NCI-H1436 (cell line): ENCODE measurements at regions not wholly inside any gene's neighbourhood (a gene's known extent, or its start where the extent isn't known, plus 50 kb on each side); places are given as distances from the start of the nearest gene placed in this dataset.

Experiments
- DNase-seq: peaks from one replicate; lab custom pipeline; 2025; lab: John Stamatoyannopoulos, UW

GRCh38 chr12:90077756-90078155 is 369.1 kb upstream of the ATP2B1 start:
- no peak for DNase-seq

GRCh38 chr12:90076851-90077319 is 368.2 kb upstream of the ATP2B1 start:
- no peak for DNase-seq

- no peak for DNase-seq
Measured at GRCh38 chr12:90075685-90076084, 367.0 kb upstream of the ATP2B1 start.

DNA sequence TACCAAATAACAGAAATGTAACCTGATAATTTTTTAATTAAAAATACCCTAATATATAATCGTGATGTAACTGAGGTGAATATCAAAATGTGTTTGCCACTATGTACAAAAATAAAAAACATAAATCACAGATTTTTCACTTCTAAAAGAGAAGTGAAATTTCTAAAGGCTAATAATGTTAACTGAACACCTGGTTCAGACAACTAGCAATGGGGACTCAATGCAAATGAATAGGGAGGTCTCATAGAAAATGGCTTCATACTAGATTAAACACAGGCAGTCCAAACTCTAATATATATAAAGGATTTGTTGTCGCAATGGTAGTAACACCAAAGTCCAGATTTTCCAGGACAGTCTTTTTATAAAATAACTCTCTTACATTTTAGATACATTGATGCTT is 365.4 kb upstream of the ATP2B1 start:
- no peak for DNase-seq

- no peak for DNase-seq
Measured at GRCh38 chr12:90071996-90072395, 363.4 kb upstream of the ATP2B1 start.

DNA sequence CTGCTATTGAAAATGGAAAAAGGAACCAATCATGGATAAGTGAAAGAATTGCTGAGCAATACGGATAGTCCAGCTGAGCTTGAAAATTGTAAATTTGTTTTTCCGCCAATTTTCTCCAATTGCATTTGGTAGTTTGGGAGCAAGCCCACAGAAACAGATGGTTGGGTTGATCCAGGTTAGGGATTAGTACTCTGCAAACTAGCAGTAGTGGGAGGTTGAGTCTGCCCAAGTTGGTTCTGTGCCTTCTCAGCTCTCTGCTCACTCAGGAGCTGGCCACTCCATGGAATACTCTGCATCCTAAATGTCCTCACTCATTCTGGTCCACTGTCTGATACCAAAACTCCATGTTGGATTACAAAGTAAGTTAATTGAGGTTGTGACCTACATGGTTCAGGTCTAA is 361.1 kb upstream of the ATP2B1 start:
- DNase-seq: no peak

DNA sequence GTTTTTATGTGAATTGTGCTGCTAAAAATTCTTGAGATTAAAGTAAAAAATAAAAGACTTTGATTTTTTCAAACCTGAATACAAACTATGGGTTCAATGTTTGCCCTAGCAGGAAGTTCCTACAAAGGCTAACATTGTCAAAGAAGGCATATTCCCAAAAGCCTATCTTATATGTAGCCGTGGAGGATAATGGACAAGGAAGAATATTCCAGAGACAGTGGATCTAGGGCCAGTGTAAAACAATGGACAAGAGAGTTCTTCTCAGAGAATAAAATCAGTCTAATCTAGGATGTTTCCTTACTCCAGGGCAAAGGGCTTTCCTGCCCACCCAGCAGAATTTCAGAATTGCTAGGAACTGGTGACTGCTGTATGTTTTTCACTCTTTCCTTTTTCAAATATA is 359.2 kb upstream of the ATP2B1 start:
- no peak for DNase-seq

DNA sequence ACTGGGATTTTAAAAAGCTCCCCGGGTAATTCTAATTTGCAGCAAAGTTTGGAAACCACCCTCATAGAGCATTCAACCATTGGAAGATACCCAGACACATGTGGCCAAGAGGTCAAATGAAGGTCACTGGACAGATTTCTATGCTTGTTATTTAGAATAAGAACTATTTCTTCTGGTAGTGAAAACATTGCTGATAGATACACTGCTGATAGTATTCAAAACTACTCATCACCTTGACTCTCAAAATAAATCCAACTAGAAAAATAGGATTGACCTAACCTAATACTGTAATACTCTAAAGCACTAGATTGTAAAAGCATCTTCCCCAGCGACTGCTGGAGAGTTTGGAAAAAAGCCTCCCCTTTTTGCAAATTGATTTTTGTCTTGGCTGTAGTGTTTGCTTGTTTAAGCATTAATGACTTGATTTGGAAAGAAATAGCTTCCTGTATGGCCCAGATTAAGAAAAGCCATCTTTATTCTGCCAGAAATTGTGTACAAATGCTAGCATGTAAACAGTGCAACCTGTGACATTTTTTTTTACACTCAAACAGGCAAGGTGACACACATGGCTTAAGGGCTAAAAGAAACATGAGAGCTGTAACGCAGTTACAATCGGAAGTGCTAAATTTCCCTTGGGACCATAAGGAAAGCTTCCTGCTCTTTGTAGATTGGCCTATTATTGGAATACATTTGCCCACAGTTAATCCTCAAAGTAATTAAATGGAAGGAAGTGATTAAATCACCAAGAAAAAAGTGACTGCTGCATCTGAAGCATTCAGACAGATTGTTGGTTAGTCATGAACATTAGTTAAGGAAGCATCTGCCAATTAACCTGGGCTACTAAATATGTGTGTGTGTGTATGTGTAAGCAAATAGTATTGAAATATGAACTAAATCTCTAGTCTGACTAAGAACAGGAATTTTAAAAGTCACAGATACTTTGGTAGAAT is 356.5 kb upstream of the ATP2B1 start:
- DNase-seq: peak; percentile 84

DNA sequence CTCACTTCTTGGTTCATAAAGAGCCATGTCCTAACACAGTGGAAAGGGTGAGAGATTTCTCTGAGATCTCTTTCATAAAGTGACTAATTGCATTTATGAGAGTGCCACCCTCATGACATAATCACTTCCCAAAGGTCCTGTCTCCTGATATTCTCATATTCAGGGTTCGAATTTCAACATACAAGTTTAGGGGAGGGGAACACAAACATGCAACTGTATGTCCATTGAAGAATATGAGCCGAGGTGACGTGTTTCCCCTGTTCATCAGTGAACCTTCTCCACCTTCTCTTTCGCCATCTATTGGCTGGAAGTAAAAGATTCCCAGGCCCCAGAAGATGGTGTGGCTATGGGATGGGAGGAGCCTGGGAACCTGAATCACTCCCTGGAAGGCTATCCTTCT is 354.2 kb upstream of the ATP2B1 start:
- no peak for DNase-seq

DNA sequence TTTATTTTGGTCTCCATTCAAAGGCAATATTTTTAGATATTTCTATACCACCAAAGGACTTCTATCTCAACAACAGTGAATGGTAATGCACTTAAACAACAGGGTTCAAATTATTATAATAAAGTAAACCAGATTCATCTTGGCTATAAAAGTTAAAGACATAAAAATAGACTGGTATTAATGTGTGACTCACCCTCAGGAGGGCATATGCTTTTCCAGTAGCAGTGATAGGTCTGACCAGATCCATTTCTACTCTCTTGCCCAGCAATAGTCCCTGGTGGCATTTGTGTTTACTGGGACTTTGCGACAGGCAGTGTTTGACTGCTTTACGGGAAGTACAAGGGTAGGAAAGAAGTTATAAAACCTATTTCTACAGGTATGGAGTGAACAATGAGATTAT is 353.2 kb upstream of the ATP2B1 start:
- no peak for DNase-seq

DNA sequence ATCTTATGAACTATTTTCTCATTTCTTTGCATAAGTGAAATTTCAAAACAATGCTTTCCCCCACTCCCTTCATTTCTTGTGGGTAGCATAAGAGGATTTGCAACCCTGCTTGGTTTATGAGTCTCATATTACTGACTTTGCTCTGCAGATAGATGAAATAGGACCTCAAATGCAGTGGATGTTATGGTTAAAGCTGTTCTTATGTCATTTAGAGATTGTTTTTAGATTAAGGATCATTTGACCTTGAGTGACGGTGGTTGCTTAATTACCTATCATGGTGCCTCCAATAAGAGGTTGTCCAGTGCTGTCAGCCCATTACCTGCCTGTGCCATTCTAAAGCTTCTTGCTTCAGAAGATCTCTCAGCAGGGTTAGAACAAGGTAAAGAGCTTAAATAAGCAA is 351.4 kb upstream of the ATP2B1 start:
- DNase-seq: no peak

GRCh38 chr12:90058704-90059103 is 350.1 kb upstream of the ATP2B1 start:
- no peak for DNase-seq

- DNase-seq: no peak
Measured at GRCh38 chr12:90055071-90055470, 346.4 kb upstream of the ATP2B1 start.

DNA sequence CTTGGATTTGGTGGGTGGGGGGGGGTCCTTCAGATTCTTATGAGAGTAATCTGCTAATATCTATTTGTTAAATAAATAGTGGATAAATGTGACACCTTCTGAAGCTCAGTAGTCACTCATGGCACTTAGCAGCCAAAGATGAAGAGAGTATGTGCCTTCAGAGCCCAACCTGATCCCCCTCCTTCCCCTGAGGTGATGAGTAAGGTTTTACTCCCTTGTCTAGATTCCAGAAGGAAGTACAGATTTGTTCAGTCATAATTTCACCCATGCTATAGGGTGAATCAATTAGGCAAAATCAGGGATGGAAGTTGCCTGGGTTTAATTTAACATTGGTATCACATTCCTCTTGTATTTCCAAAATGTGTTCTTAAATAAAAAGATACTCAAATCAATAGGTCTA is 340.3 kb upstream of the ATP2B1 start:
- DNase-seq: no peak

- DNase-seq: no peak
Measured at GRCh38 chr12:90045559-90045958, 336.9 kb upstream of the ATP2B1 start.

DNA sequence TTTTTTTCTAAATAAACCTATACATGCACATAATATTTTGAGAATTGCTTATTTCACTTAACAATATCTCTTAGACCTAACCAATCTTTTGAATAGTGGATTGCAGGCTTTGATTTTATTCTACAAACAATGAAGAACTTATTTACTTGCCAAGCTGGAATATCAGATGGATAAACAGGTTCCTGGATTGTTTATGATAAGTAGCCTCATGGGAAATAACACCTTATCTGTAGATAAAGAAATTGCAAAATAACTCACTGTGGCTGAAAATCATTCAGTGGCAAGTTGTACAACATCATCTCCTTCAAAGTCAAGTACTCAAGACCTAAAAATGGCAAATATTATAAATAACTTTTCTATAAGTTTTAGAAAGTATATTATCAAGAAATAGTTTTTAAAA is 335.4 kb upstream of the ATP2B1 start:
- DNase-seq: no peak

GRCh38 chr12:90042920-90043641 is 334.4 kb upstream of the ATP2B1 start:
- no peak for DNase-seq

DNA sequence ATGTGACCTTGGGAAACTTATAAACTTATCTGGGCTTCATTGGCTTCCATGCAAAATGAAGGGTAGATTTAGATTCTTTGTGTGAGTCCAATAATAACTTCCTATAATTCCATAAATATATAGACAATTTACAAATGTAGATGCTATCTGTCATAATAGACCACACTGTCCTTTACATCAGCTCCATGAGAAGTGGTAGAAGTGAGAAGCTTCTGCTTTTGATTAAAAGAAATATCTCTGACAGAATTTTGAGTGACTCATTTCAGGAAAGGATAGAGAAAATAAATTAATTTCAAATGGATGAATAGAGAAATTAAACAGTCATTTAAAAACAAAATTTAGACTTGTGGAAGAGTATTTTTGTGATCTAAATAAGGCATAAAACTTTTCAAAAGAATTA is 329.7 kb upstream of the ATP2B1 start:
- no peak for DNase-seq

GRCh38 chr12:90037740-90038139 is 329.1 kb upstream of the ATP2B1 start:
- DNase-seq: no peak

DNA sequence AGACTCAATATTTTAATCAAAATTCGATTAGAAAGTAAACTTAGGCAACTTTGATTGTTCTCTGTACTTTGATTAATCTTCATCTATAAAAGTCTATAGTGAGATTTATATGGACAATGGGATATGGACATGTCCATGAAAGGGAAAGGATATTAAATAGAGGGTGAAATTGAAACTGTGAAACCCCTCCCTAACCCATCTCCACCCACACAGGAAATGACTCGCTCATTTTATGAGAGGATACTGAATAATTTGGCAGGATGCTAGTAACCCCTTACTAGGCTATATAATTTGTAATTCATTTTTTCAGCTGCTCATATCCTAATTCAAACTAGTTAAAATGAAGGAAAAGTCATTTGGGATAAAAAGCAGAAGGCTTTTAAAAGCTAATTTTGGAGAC is 328.0 kb upstream of the ATP2B1 start:
- no peak for DNase-seq

- no peak for DNase-seq
Measured at GRCh38 chr12:90030726-90031125, 322.1 kb upstream of the ATP2B1 start.

- DNase-seq: no peak
Measured at GRCh38 chr12:90029317-90029716, 320.7 kb upstream of the ATP2B1 start.

DNA sequence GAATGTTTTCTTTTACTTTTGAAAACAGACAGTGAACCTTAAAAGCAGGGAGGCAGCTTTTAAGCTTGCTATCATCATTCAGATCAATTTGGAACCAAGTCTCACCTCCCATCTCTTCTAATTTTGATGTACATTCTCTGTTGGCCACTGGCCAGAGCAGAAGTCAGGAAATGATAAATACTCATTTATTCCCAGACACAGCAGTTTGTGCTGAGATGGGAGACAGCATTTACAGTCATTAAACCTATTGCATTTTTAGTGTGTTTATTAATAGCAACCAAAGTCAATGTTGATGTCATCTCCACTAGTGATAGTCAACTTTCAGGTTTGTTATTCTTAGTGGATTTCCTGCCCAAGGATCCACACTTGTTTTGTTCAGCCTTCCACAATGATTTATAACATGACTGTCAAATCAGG is 320.0 kb upstream of the ATP2B1 start:
- DNase-seq: no peak
